HG02852 (cell line): ENCODE measurements at regions not wholly inside any gene's neighbourhood (a gene's known extent, or its start where the extent isn't known, plus 50 kb on each side); places are given as distances from the start of the nearest gene placed in this dataset.

Experiments
- ATAC-seq: cut with Tn5 transposase; IDR thresholded peaks from one replicate; pipeline ENCODE4 v1.9.1; 2021; ENCODE audit warnings: mild to moderate bottlenecking, moderate library complexity; ENCODE audit not compliant: unreplicated experiment

DNA sequence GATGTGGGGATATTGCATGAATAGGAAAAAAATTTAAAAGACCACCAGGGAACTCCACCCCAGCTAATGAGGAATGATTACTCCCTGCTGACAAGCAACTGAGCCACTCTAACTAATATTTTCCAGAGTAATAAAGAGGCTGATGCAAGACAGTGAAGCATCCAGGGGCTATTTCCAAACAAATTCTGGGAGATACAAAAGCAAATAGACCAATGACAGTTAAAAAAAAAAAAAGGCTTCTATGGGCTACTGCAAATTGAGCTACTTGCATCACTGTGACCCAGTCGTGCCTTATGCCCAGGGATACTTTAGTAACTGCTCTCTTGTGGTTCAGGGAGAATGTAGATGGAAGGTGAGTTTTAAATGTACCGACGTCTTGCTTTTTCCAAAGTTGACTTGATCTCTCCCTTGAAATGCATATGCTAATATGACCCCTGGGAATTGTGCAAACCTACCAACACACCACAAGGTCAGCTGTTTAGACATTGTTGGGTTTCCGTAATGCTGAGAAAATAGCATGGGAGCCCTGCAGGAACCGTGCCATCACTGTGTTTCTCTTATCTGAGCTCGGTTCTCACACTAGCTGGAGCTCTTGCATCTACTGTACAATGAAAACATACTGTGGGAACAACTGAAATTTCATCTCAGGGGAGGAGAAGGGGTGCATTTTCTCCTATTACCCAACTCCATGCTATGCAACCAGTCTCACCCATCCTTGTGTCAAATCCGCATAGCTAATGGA, 250.6 kb upstream of the MAP3K1 start:
- ATAC-seq = no peak

DNA sequence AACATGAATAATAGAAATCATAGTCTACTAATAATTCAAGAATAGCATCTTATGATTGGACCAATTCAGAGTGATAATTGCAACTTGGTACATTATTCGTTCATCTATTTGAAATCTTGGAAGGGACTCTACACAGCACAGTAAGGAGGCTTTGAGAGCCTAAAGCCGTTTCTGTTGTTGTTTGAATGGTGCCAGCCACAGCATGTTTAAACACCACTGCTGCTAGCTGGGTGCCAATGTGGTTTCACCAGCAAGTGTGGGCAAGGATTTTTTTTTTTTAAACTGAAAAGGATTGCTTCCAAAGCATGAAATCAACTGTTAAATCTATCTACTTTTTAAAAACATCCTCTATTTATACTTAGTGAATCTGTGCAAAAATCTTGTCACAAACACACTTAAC, 253.9 kb upstream of the MAP3K1 start:
- ATAC-seq = no peak

DNA sequence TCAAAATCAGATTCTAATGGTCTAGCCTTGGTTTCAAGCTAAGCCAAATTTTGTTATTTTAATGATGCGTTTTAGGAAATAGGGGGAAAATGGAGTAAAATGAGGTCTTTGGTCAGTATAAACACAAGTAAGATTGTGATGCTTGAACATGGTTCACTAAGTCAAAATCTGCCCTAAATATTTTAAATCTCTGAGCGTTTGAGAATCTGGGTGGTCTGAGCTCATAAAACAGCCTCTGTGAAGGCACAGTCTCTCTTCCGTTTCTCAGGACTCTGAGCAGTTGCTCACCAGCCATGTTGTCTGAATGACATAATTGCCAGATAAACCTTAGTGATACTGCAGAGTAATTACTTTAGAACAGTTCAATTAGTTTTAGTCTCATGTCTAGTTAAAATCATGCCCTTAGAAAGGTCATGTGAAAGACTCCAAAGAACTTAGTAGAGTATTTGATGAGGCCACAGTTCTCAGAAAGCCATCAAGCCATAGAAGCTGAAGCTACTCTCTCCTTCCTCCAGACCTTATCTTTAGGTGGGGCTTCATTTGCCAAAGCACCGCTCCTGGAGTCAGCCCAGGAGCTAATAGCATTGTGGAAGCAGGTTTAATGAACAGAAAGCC, 257.1 kb upstream of the MAP3K1 start:
- ATAC-seq = no peak

DNA sequence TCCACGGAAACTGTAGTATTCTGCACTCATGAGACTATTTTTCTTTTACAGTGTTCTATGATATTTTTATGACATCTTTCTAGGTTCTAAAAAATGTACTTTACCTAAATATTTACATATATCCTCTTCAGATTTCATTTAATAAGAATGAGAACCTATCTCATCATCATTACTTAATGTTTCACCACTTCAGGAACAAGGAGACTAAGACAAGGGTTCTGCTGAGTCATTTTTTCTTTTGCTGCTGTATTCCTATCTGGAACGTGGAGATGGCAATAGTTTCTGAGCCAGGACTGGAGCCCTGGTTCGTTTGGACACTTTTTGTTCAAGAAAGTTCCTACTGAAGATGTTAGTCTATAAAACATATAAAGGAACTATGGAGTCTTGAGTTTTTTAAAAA, 258.2 kb upstream of the MAP3K1 start:
- ATAC-seq = no peak

DNA sequence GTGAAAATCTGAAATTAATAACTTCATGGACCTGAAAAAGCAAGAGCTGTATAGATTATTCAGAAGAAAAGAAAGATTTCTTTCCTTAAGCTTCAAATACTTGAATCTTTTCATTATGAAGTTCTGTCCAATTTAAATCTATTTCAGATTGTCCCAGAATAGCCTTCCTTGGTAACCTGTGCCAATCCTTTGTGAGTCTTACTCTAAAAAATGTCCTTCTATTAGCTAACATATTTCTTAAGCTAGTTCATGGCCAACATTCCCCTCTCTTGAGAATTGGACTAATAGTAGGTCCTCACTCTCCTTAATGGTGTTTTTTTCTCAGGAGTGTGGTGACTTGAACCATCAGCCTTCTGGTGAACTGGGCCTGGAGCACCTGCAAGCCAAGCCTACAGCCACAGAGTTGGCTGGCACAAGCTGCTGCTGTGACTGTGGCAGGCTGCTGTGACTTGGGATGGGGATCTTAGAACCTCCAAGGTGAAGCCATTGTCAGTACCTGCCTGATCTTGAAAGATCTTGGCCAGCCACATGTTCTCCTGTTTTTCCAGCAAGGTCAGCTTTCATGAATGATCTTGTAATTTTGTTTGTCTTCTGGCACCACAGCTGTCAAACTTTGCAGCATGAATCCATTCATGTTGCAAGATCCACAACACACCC, 262.6 kb upstream of the MAP3K1 start:
- no peak for ATAC-seq

DNA sequence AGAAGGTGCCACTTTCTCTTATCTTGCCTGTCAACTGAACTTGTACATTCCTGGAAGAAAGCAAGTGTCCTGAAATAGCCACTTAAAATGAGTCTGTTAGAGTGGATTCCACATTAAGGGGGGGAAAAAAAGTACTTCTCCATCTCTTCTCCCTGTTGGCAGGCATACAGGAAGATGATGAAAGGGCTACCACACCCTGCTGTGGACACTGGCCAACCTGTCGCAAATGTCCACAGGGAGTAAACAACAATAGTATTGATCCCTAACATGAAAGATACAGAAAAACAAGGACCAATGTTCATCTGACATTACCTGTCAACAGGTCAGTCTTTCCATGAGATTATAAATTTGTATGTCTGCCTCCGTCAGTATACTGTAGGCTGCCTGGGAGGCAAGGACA, 265.1 kb upstream of the MAP3K1 start:
- ATAC-seq = no peak

DNA sequence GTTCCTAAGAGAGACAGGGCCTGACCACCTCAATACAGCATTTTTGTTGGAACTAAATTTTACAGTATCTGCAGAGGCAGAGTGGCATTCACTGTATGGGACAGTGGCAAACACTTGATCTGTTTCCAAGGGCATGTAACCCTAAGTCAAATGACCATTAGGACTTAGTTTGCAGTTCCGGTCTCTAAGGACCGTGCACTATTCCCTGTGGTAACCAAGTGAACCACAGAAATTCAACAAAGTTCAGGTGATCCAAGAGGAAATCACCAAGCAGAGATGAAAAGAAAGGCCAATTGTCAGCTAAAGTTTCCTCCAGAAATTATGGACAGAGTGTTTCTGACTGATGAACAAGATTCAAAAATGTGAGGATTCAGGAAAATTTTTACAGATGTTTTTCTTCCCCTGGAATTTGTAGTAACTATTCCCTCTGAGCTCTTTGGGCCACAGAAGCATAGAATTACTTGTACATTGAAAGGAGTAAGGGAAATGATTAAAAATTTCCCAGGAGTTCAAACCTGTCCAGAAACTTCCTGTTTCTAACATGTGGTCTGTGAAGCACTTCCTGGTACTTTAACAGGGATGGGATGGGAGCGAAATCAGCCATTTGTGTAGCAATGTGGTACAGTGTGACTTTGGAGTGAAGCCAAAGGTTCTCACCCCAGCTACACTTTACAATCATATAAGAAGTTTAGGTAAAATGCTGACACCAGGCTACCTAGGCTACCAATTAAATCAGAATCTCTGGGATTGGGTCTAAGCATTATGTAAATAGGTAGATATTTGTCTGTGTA, 266.1 kb upstream of the MAP3K1 start:
- no peak for ATAC-seq

DNA sequence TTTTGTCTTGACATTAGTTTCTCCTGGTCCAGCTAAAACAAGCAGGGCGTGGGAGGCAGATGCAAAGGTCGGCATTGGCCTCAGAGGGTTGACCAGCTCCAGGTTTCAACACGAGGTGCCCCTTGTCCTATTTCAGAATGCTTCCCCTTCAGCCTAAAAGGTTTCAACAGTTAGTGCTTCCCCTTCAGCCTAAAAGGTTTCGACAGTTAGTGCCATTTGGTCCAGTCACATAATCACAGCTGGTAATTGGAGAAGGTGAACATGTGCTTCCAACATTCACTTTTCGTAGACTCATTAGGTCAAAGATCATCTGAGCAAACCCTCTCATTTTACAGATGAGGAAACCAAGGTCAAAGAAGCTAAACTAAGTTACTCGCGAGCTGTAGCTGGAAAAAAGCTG, 270.3 kb upstream of the MAP3K1 start:
- no peak for ATAC-seq

DNA sequence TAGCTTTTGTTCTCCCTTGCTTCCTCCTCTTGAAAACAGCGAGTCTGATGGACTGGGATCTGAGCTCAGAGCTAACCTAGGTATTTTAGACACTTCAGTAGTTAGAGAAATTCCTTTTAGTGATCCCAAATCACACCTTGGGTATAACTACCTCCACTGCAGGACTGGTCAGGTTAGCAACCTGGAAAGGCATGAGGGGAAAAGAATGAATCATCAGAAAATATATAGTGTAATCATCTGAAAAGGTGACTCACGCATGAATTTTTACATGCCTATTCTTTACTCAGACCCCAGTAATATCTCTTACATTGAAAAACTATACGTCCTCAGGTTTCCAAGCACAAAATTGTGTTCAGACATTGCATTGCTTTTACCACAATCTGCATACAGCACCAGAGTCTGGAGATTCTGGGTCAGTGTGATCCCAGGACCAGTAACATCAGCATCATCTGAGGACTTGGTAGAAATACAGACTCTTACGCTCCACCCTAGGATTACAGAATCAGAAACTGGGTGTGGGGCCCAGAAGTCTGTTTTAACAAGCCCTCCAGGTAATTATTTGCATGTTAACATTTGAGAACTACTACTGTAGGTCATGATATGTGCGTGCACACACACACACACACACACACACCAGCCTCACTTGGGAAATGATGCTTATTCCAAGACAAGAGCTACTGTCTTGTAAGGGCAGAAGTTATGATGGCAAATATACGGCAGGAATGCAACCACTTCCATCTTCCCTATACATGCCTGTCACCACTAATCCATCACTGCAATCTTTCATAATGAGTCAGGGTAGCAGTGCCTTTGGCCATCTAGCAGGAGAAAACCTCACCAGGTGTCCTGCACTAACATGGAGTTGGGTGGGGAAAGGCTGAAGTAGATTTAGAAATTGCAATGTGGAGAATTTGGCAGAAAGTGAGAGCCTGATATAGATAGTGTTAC, 271.6 kb upstream of the MAP3K1 start:
- ATAC-seq = no peak

DNA sequence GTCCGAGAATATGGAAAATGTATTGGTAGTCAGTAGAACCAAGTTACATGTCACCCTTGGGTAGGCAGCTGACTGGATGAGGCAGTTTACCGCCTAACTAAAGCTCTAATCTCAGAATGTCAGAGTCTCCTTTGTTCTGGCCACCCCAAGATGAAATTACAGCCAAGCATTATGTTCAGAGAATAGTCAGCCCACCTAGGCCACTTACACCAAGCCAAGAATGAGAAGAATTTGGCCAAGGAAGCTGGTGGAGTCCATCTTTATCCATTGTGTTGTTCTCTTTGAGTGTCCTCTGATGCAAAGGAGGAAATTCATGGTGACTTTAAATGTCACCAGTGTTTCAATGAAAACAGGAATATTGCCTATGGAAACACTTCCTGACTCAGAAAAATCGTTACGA, 275.1 kb upstream of the MAP3K1 start:
- ATAC-seq = no peak

DNA sequence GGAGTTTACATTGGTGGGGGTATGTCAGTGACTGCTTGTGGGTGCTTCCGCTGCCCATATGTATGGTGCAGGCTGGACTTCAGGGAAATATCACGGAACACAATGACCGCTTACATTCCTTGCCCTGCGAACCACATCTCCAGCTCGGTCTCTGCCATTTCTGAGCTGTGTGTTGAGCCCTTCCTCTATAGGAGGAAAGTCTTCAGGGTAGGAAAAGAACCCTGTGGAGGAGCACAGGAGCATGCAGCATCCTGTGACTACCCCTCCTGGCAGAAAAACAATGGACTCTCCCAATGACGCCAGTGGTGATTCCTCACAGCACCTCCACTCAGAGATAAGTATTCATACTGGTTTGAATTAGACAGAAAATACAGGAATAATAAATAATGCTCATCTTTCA, 276.8 kb upstream of the MAP3K1 start:
- ATAC-seq = no peak

DNA sequence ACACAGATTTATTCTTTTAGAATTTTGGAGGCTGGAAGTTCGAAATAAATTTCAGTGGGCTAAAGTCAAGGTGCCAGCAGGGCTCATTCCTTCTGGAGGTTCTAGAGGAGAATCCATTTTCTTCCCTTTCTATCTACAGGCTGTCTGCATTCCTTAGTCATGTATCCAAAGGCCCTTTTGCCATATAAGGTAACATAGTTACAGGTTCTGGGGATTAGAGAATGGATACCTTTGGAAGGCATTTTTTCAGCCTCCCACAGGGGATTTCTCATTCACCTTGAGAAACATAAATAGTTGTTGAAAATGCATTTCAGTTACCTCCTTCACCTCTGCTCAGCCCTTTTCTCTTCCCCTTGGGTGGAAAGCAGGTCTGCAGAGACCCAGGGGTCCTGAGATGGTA, 280.0 kb upstream of the MAP3K1 start:
- no peak for ATAC-seq

DNA sequence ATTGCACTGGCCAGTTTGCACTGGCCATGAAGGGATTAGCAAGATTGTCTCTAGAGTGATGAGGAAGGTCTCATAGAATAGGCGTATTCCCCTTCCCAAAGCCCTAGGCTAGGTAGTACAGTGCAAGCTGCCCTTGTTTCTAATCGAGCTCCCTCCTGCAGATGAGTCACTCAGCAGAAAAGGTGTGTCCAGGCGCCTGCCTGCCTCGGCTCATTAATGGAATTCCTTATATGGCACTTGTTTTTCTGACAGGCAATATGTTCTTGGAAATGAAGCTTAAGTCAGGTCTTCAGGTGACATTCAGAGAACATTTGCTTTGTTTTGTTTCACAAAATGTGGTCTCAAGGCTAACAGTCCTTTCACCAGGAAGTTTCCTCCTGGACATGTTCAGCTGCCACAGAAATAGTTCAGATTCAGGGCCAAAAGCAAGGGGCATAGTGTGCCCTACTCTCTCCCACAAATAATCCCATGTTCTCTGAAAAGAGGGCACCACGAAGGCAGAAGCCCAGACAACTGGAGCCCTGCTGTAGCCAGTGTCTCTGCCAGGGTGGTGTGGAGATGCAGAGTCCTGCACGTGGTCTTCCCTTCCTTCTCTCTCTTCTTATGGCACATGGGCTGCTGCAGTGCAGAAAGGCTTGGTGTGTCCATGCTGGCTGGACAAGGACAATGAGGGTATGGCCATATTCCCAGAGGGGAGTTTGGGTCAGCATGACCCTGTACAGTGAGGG, 281.1 kb upstream of the MAP3K1 start:
- no peak for ATAC-seq

DNA sequence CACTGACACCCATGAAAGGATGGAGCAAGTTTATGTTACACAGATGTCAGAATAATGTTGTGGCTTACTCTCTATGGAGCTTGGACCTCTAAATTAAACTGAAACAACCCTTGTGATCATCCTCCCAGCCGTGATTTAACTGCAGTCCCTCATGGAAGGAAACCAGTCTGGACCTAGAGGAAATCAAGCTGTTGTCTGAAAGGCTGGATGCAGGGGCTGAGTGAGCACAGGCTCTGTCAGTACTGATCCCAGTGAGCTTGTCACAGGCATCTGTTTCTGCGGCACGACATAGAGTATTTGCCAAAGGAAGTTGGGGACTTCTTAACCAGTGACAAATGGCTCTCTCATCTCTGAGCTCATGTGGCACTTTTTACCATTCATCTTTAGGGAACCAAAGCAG, 282.9 kb upstream of the MAP3K1 start:
- no peak for ATAC-seq

DNA sequence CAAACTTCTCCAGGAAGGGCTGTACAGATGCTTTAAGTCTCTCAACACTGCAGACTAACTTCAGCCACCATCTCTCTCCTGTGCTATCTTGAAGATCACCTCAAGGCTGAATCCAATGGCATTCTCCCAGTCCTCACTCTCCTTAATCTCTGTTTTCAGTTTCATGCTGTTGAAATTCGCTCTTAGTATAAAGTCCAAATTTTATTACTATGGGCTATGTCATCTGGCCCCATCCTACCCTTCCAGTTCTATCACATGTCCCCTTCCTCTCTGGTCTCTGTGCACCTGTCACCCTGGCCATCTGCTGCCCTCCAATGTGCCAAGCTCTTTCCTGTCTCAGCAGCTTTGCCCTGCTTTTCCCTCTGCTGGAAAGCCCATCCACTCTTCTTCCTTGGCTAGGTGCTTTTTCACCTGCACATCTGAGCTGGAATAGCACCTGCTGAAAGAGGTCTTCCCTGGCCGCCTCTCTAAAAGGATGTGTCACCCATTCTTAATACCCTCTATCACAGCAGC, 284.7 kb upstream of the MAP3K1 start:
- ATAC-seq = no peak

DNA sequence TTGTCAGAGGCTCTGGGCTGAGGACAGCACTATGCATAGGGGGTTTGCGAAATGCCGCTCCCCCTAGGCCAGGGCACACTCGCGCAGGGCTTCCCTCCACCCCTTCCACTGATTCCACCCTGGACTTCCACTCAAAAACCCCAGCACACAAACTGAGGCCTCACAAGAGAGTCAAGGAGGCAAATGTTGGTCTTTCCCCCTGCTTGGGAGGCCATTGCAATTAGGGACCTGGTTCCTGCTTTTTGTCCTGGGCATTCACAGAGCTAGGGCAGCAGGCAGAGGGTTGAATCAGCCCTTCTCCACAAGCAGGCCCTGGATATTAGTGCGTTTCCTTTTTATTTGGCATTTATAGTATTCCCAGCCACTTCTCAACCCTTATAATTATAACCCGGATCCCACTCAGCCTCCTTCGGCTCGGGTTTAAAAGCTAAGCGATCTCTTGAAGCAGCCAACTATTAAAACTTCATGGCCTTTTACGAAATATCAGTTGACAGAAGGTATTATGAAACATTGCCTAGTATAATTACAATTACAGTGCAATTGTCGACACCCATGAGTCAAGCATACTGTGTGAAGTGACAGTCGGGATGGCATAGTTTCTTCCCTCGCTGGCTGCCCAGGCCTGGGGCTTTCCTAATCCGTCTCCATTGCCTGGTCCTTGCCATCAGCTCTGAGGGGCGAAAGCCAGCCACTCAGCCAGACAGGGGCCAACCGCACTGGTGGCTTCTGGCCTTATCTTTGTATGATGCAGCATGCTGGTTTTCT, 285.5 kb upstream of the MAP3K1 start:
- ATAC-seq = no peak

DNA sequence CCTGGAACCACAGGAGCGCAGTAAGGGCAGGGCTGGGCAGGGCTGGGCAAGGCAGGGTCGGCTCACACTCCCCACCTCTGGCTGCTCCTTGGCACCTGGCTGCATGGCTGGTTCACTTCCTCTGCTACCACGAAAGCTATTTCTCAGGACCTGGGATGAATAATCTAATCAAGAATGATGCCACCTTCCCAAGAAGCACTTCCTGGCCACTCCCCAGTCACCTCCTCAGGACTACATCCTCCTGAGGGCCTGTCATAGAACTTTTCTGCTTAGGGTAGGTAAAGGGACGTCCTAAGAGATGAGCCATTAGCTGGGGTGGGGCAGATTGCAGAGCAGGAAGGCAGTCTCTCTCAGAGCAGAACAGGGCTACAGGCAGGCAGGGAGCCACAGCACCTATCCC, 288.2 kb upstream of the MAP3K1 start:
- ATAC-seq = no peak

DNA sequence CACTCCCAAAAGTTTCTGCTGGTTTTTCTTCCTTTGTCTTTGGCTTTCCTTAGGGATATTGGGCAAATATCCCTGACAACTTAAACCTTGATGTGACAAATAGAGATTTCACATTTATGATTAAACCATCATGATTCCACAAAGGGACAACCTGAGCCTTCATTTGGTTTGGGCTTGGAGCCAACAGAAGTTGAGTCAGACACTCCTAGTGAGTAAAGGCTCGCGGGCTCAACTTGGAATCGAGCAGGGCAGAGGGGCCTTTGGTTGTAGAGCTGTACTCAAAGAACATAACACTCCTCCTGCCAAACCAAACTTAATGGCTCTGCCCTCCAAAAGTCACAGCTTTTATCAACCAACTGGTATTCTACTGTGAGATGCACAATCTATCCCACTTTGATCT, 290.2 kb upstream of the MAP3K1 start:
- no peak for ATAC-seq
